ENCODE measurements at regions not wholly inside any gene's neighbourhood (a gene's known extent, or its start where the extent isn't known, plus 50 kb on each side); places are given as distances from the start of the nearest gene placed in this dataset.

DNA sequence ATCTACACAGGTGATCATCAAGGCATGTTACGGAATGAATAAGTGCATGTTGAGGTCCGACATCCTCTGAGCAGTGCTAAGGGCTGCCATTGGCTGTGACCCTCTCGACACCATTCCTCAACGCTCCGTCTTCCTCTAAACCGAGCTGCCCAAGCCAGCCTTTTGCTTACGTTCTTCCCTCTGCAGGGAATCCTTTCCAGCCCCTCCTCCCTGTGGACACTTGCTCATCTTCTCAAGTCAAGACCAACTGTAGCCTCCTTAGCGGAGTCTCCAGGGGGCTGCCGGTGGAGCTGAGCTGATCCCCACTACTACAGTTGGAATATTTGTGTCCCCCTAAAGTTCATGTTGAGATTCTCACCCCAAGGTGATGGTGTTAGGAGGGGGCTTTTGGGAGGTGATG, 781.0 kb downstream of the TBC1D22A start:
- TF ChIP-seq POLR2A (IDR thresholded peaks at IDR 0.05) (no peak), CTCF (IDR thresholded peaks at IDR 0.05) (no peak)

Measured in esophagus squamous epithelium (tissue), 4 donors.